Suprapubic skin (tissue), 4 donors: ENCODE measurements at regions not wholly inside any gene's neighbourhood (a gene's known extent, or its start where the extent isn't known, plus 50 kb on each side); places are given as distances from the start of the nearest gene placed in this dataset.

Experiments used
- EP300 ChIP-seq: sonication (generic); formaldehyde crosslinking; IDR thresholded peaks from one replicate; pipeline ENCODE4 v1.6.1; 2017; ENCODE audit warnings: antibody characterized with exemption
- POLR2A ChIP-seq, 2 donors: fragments of 450-650 bp; IDR thresholded peaks; one replicate each; pipeline ENCODE4 v1.6.1; 2017; ENCODE audit warnings: antibody characterized with exemption in 2 of 2, mild to moderate bottlenecking in 2 of 2, moderate library complexity in 2 of 2
- POLR2AphosphoS5 ChIP-seq, 3 donors: sonication (generic); formaldehyde crosslinking; IDR thresholded peaks; one replicate each; pipeline ENCODE4 v1.6.1; 2017; ENCODE audit warnings: antibody characterized with exemption in 3 of 3
- TF ChIP-seq, protein P1 (sequence below), 2 donors: fragments of 200-600 bp in 1 of 2; fragments of 450-650 bp in 1 of 2; sonication (generic) in 1 of 2; IDR thresholded peaks; one replicate each; pipeline ENCODE4 v1.5.1; 2016 to 2019; ENCODE audit warnings: antibody characterized with exemption in 2 of 2, mild to moderate bottlenecking in 1 of 2, moderate library complexity in 1 of 2

DNA sequence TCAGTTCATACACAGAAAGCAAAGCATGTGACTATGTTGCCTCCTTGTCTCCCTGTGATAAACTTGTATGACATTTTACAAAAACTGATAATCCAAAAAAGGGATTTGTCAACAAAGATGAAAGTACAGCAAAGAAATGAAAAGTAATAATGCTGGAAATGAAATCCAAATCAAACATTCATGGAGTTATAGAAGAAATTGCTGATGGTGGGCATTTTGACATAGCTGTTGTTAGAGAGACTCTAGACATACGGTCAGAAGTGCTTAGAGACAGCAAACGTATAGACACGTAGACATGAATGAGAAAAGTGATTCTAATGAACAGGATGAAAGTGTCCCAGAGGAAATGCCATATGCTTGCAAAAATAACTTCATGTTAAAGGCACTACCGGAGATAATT lies 186.9 kb upstream of the RGMB start:
- TF ChIP-seq POLR2AphosphoS5 (IDR thresholded peaks at IDR 0.05) (no peak), EP300 (no peak), POLR2A (IDR thresholded peaks at IDR 0.05) (no peak)
- TF ChIP-seq, protein P1, sequence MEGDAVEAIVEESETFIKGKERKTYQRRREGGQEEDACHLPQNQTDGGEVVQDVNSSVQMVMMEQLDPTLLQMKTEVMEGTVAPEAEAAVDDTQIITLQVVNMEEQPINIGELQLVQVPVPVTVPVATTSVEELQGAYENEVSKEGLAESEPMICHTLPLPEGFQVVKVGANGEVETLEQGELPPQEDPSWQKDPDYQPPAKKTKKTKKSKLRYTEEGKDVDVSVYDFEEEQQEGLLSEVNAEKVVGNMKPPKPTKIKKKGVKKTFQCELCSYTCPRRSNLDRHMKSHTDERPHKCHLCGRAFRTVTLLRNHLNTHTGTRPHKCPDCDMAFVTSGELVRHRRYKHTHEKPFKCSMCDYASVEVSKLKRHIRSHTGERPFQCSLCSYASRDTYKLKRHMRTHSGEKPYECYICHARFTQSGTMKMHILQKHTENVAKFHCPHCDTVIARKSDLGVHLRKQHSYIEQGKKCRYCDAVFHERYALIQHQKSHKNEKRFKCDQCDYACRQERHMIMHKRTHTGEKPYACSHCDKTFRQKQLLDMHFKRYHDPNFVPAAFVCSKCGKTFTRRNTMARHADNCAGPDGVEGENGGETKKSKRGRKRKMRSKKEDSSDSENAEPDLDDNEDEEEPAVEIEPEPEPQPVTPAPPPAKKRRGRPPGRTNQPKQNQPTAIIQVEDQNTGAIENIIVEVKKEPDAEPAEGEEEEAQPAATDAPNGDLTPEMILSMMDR (IDR thresholded peaks at IDR 0.05): no peak
